CD14-positive monocyte (primary cell): ENCODE measurements at regions not wholly inside any gene's neighbourhood (a gene's known extent, or its start where the extent isn't known, plus 50 kb on each side); places are given as distances from the start of the nearest gene placed in this dataset.

Experiments
- DNase-seq, 3 donors: peaks; one replicate each; pipeline ENCODE4 v3.0.0-alpha.2; 2011 to 2022
- H2AFZ ChIP-seq: 2 replicates; pipeline ENCODE4 v1.6.0; 2012; ENCODE audit warnings: mild to moderate bottlenecking, low read depth, low read length, inconsistent platforms; ENCODE audit not compliant: insufficient read depth, poor library complexity, severe bottlenecking
- H3K27ac ChIP-seq, 2 donors: 1 replicate in 1 of 2; 2 replicates in 1 of 2; pipeline ENCODE4 v1.5.1; 2012 to 2013; ENCODE audit warnings: low read length in 2 of 2, control low read depth in 1 of 2, inconsistent platforms in 1 of 2, low read depth in 1 of 2, mild to moderate bottlenecking in 1 of 2
- H3K27me3 ChIP-seq, 2 donors: one replicate each; pipeline versions ENCODE4 v1.6.0 to v1.6.1; 2011 to 2013; ENCODE audit warnings: low read length in 2 of 2; ENCODE audit not compliant: control insufficient read depth in 2 of 2, insufficient read depth in 2 of 2
- H3K36me3 ChIP-seq, 2 donors: replicated peaks in 1 of 2; 1 replicate in 1 of 2; 2 replicates in 1 of 2; pipeline versions ENCODE4 v1.5.1 to v1.6.1; 2012 to 2013; ENCODE audit warnings: low read length in 2 of 2, control low read depth in 1 of 2, inconsistent platforms in 1 of 2, mild to moderate bottlenecking in 1 of 2; ENCODE audit not compliant: insufficient read depth in 2 of 2, control insufficient read depth in 1 of 2
- H3K4me1 ChIP-seq, 2 donors: 1 replicate in 1 of 2; 2 replicates in 1 of 2; pipeline versions ENCODE4 v1.5.1 to v1.6.1; 2012 to 2013; ENCODE audit warnings: low read length in 2 of 2, control low read depth in 1 of 2, inconsistent platforms in 1 of 2, mild to moderate bottlenecking in 1 of 2, moderate library complexity in 1 of 2; ENCODE audit not compliant: insufficient read depth in 2 of 2, control insufficient read depth in 1 of 2
- H3K4me2 ChIP-seq: replicated peaks from 2 replicates; pipeline ENCODE3; 2012; ENCODE audit warnings: low read length, moderate library complexity, mild to moderate bottlenecking; ENCODE audit not compliant: poor library complexity, severe bottlenecking; ENCODE audit errors: extremely low read depth
- H3K4me3 ChIP-seq, 3 experiments: fragments of 200-600 bp in 1 of 3; sonication (generic) in 1 of 3; replicated peaks in 1 of 3; 1 replicate in 2 of 3; 2 replicates in 1 of 3; pipeline ENCODE4 v1.5.1; 2011 to 2013; ENCODE audit warnings: low read length in 3 of 3, mild to moderate bottlenecking in 3 of 3, control low read depth in 2 of 3, low read depth in 2 of 3, inconsistent platforms in 1 of 3, moderate library complexity in 1 of 3
- H3K79me2 ChIP-seq: 2 replicates; pipeline ENCODE4 v1.6.0; 2012; ENCODE audit warnings: mild to moderate bottlenecking, control low read depth, inconsistent platforms, low read length, moderate library complexity; ENCODE audit not compliant: insufficient read depth
- H3K9ac ChIP-seq: 2 replicates; pipeline ENCODE4 v1.6.0; 2017; ENCODE audit warnings: low read length, mild to moderate bottlenecking; ENCODE audit not compliant: insufficient read depth, poor library complexity, severe bottlenecking
- H3K9me3 ChIP-seq, 2 donors: replicated peaks in 1 of 2; 1 replicate in 1 of 2; 2 replicates in 1 of 2; pipeline versions ENCODE4 v1.5.1 to v1.6.1; 2012 to 2013; ENCODE audit warnings: low read length in 2 of 2, control low read depth in 1 of 2; ENCODE audit not compliant: control insufficient read depth in 1 of 2, insufficient read depth in 1 of 2
- H4K20me1 ChIP-seq: 2 replicates; pipeline ENCODE4 v1.6.0; 2012; ENCODE audit warnings: mild to moderate bottlenecking, low read length, control low read depth, moderate library complexity; ENCODE audit not compliant: insufficient read depth
- H3K27ac Mint-ChIP-seq, 7 donors: one replicate each; pipeline ENCODE4 v1.8.0; 2020; ENCODE audit warnings: mild to moderate bottlenecking in 7 of 7, mixed read lengths in 7 of 7, moderate library complexity in 6 of 7, inconsistent platforms in 2 of 7
- H3K27me3 Mint-ChIP-seq, 3 donors: one replicate each; pipeline ENCODE4 v1.8.0; 2021 to 2022; ENCODE audit warnings: low read depth in 3 of 3, mild to moderate bottlenecking in 3 of 3, mixed read lengths in 3 of 3, moderate library complexity in 3 of 3, inconsistent platforms in 1 of 3
- H3K36me3 Mint-ChIP-seq, 2 donors: one replicate each; pipeline ENCODE4 v1.8.0; 2020; ENCODE audit warnings: mixed read lengths in 2 of 2, inconsistent platforms in 1 of 2, mild to moderate bottlenecking in 1 of 2
- H3K4me1 Mint-ChIP-seq: one replicate; pipeline ENCODE4 v1.8.0; 2020; ENCODE audit warnings: mild to moderate bottlenecking, mixed read lengths
- H3K4me3 Mint-ChIP-seq, 2 donors: one replicate each; pipeline ENCODE4 v1.8.0; 2020; ENCODE audit warnings: mild to moderate bottlenecking in 2 of 2, mixed read lengths in 2 of 2, moderate library complexity in 1 of 2
- H3K9me3 Mint-ChIP-seq, 7 donors: one replicate each; pipeline ENCODE4 v1.8.0; 2020 to 2022; ENCODE audit warnings: mixed read lengths in 7 of 7, mild to moderate bottlenecking in 6 of 7, moderate library complexity in 6 of 7, inconsistent platforms in 2 of 7
- WGBS: methylation state at CpG from one replicate; pipeline ENCODE4 v1.1.5; 2013; ENCODE audit warnings: missing lambda C conversion rate; ENCODE audit not compliant: insufficient coverage; 5-methylcytosine and 5-hydroxymethylcytosine counted together
- intact Hi-C, 2 donors: fragments of 100-400 bp; cut with micrococcal nuclease; formaldehyde crosslinking; loops; one replicate each; pipeline versions ENCODE4 v1.15.0 to v1.15.1; 2023
- TF ChIP-seq, protein P1 (sequence below): fragments of 200-600 bp; IDR thresholded peaks from one replicate; pipeline ENCODE4 v1.8.0; 2022; ENCODE audit warnings: antibody characterized with exemption, mild to moderate bottlenecking

DNA sequence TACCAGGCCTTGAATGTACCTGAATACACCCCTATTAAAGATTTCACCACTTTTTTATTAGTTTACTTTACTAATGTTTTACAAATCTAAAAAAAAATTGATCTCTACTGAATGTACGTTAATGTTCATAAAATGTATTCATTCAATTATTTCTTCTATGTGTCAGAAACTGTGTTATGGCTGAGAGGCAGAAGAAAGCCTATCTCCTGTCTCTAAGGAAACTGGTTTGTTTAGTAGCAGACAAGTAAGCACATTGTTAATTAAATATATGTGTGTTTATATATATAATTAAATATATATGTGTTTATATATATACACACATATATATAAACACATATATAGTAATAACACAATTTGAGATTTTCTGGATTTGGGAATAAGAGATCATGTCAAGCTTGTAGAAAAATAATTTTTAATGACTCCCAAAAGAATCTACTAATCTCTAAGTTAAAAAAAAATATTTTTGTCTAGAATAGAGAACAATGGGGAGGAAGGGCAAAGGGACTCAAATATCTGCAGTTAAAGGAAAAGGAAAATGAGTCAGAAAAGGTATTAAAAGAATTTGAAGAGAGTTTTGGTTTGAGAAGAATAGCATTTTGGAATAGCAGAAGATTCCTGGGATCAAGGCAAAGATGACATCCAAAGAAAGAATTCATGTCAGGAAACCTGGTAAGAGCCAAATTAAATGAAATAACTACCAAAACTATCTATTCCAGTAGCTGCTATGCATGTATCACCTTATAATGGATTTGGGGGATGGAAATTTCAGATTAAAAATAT lies 92.1 kb downstream of the CH25H start:
- H3K4me3 Mint-ChIP-seq: no peak overlapping the region
- Histone ChIP-seq H4K20me1 (no peaks in the 10 kb centered on the region), H3K27ac (no peak overlapping the region), H3K4me1 (no peaks in the 10 kb centered on the region), H3K27me3 (no peaks in the 10 kb centered on the region), H3K79me2 (no peaks in the 10 kb centered on the region), H2AFZ (no peak overlapping the region), H3K9ac (no peak overlapping the region), H3K36me3 (no peaks in the 10 kb centered on the region), H3K9me3 (no peaks in the 10 kb centered on the region), H3K4me2 (no peak overlapping the region), H3K4me3 (no peak overlapping the region)
- H3K27me3 Mint-ChIP-seq: no peaks in the 10 kb centered on the region
- no CpG with 5 or more reads among the region's 1 CpG for WGBS
- intact Hi-C loops: loop anchor here in 1 of 2 donors (1.0 kb wide), 1 partner anchor 8 kb away; no protein-coding TSS in a partner anchor
- peaks cover 5% of the 10 kb centered on the region for H3K4me1 Mint-ChIP-seq
- H3K27ac Mint-ChIP-seq: no peak overlapping the region
- no peak for DNase-seq
- TF ChIP-seq, protein P1, sequence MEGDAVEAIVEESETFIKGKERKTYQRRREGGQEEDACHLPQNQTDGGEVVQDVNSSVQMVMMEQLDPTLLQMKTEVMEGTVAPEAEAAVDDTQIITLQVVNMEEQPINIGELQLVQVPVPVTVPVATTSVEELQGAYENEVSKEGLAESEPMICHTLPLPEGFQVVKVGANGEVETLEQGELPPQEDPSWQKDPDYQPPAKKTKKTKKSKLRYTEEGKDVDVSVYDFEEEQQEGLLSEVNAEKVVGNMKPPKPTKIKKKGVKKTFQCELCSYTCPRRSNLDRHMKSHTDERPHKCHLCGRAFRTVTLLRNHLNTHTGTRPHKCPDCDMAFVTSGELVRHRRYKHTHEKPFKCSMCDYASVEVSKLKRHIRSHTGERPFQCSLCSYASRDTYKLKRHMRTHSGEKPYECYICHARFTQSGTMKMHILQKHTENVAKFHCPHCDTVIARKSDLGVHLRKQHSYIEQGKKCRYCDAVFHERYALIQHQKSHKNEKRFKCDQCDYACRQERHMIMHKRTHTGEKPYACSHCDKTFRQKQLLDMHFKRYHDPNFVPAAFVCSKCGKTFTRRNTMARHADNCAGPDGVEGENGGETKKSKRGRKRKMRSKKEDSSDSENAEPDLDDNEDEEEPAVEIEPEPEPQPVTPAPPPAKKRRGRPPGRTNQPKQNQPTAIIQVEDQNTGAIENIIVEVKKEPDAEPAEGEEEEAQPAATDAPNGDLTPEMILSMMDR: no peak
- H3K36me3 Mint-ChIP-seq: no peaks in the 10 kb centered on the region
- H3K9me3 Mint-ChIP-seq: no peaks in the 10 kb centered on the region

DNA sequence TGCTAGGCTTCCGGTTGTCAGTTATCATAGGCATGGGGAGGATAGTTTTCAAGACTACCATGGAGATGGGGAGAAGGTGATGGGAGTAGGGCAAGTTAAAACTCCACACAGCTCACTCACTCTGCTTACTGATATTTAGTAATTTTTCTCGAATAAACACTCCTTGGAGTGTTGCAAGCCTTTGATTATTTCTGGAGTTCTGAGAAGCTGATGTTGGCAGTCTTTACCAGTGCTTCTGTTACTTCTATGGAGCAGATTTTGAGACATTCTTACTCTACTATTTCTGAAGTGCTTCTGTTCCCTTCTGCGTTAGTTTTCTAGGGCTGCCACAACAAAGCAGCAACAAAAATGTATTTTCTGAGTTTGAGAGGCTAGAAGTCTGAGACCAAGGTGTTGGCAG lies 104.4 kb downstream of the CH25H start:
- Mint-ChIP-seq H3K27ac (no peak overlapping the region), H3K36me3 (no peaks in the 10 kb centered on the region), H3K4me3 (no peak overlapping the region), H3K9me3 (peaks cover 0 to 6% (median 0%) of the 10 kb centered on the region in 7 donors), H3K4me1 (no peaks in the 10 kb centered on the region), H3K27me3 (peaks cover 0 to 4% (median 1%) of the 10 kb centered on the region in 3 donors)
- no peaks in the 10 kb centered on the region for H3K27me3 ChIP-seq
- H3K36me3 ChIP-seq: no peaks in the 10 kb centered on the region
- WGBS: no CpG with 5 or more reads among the region's 3 CpGs
- no peak overlapping the region for H3K9ac ChIP-seq
- DNase-seq: no peak
- no peak overlapping the region for H3K4me3 ChIP-seq
- intact Hi-C loops: no loop called here
- no peak overlapping the region for H3K27ac ChIP-seq
- no peaks in the 10 kb centered on the region for H3K4me1 ChIP-seq
- TF ChIP-seq, protein P1: no peak
- no peaks in the 10 kb centered on the region for H4K20me1 ChIP-seq
- no peak overlapping the region for H2AFZ ChIP-seq
- H3K79me2 ChIP-seq: no peaks in the 10 kb centered on the region
- no peak overlapping the region for H3K4me2 ChIP-seq
- peaks cover 0 to 4% of the 10 kb centered on the region in 2 donors for H3K9me3 ChIP-seq
